ENCODE measurements at regions not wholly inside any gene's neighbourhood (a gene's known extent, or its start where the extent isn't known, plus 50 kb on each side); places are given as distances from the start of the nearest gene placed in this dataset.

DNA sequence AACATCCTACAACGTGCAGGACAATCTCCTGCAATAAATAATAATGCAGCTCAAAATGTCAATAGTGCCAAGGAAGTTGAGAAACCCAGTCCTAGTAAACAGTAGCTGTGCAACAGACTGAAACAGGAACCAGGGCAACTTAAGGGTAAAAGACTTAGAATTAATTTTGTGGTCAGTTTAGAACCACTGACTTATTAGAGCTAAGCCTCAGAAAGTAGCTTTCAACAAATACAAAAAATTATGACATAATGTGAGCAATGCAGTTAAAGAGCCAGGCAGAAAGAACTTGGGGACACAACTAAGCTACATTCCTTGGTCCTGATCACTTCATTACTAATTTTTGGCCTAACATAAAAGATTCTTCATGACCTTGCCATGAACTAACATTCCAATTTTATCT lies 195.4 kb downstream of the MACC1 start:
- intact Hi-C loops (cut with DNase I; ENCODE audit: low total_unique reads), result loop anchor here (5.0 kb wide), 1 partner anchor 1750 kb away; no protein-coding TSS in a partner anchor
- H3K27ac ChIP-seq, result no peak overlapping the region
- H3K4me3 ChIP-seq, result no peak overlapping the region
- TF ChIP-seq POLR2A (IDR thresholded peaks at IDR 0.05) (no peak), CTCF (IDR thresholded peaks at IDR 0.05) (no peak), POLR2AphosphoS5 (IDR thresholded peaks at IDR 0.05) (no peak)
- H3K36me3 ChIP-seq, result no peaks in the 10 kb centered on the region
- no peaks in the 10 kb centered on the region for H3K4me1 ChIP-seq
- H3K9me3 ChIP-seq, result no peaks in the 10 kb centered on the region
- H3K27me3 ChIP-seq, result no peaks in the 10 kb centered on the region
- DNase-seq (ENCODE audit: low spot score in 2 of 2), result no peak

- no peak overlapping the region for H3K27ac ChIP-seq
- intact Hi-C loops (cut with DNase I; ENCODE audit: low total_unique reads), result loop anchor here (5.0 kb wide), 1 partner anchor 1751 kb away; no protein-coding TSS in a partner anchor
- DNase-seq (ENCODE audit: low spot score in 2 of 2), result no peak
- no peaks in the 10 kb centered on the region for H3K36me3 ChIP-seq
- no peak overlapping the region for H3K4me3 ChIP-seq
- no peaks in the 10 kb centered on the region for H3K4me1 ChIP-seq
- H3K9me3 ChIP-seq, result no peaks in the 10 kb centered on the region
- no peaks in the 10 kb centered on the region for H3K27me3 ChIP-seq
- TF ChIP-seq POLR2A (IDR thresholded peaks at IDR 0.05), result no peak
- no peak for TF ChIP-seq CTCF (IDR thresholded peaks at IDR 0.05)
- no peak for TF ChIP-seq POLR2AphosphoS5 (IDR thresholded peaks at IDR 0.05)
These were observed 196.1 kb downstream of the MACC1 start for GRCh38 chr7:20021066-20021465.

DNA sequence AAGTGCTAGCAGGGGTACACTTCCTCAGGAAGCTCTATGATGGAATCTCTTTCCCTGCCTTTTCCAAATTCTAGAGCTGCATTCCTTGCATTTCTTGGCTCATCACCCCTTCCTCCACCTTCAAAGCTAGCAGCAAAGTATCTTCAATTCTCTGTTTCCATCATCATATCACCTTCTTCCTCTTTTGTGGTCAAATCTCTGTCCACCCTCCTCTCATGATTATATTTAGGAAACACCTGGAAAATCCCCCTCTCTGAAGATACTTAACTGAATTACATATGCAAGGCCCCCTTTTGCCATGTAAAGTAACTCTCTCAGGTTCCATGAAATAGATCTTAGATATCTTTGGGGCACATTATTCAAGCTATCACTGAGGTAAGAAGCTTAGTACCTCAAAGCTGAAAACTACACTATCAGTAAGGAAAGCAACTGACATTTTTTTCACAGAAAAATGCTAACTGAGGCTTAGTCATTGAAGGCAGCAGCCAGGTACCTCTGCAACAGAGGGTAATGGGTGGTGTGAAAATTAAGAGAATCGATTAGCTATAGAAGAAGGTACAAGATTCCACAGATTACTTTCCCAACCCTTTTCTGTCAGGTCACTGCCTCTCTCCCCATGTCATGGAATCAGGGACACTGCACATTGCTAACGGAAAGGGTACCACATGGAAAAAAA lies 197.3 kb downstream of the MACC1 start:
- intact Hi-C loops (cut with DNase I; ENCODE audit: low total_unique reads), result loop anchor here (5.0 kb wide), 1 partner anchor 1752 kb away; no protein-coding TSS in a partner anchor
- no peaks in the 10 kb centered on the region for H3K4me1 ChIP-seq
- TF ChIP-seq POLR2AphosphoS5 (IDR thresholded peaks at IDR 0.05), result no peak
- no peak for TF ChIP-seq CTCF (IDR thresholded peaks at IDR 0.05)
- no peak for TF ChIP-seq POLR2A (IDR thresholded peaks at IDR 0.05)

DNA sequence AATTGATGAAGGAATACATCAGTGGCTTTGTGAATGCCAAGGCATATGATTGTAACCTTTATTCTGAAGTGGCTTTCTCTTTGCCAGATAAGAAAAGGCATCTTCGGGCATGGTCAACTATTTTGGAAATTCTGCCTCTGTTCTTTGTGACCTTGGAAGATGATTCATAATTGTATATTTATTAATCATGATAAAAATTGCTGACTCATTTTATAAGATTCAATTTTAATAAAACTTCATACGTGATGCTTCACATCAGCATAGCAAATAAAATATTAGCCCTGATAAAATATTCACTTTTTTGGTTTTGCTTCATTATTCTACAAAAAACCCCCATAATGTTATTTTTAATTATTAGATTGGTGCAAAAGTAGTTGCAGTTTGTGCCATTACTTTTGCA lies 200.5 kb downstream of the MACC1 start:
- Histone ChIP-seq H3K27me3 (no peaks in the 10 kb centered on the region), H3K36me3 (no peaks in the 10 kb centered on the region), H3K9me3 (no peaks in the 10 kb centered on the region), H3K4me3 (no peak overlapping the region), H3K4me1 (no peaks in the 10 kb centered on the region), H3K27ac (no peak overlapping the region)
- intact Hi-C loops (cut with DNase I; ENCODE audit: low total_unique reads), result no loop called here
- TF ChIP-seq POLR2A (IDR thresholded peaks at IDR 0.05) (no peak), POLR2AphosphoS5 (IDR thresholded peaks at IDR 0.05) (no peak), CTCF (IDR thresholded peaks at IDR 0.05) (no peak)
- no peak for DNase-seq (ENCODE audit: low spot score in 2 of 2)

More for the DNA sequence above, 197.3 kb downstream of the MACC1 start:
- H3K27ac ChIP-seq, result no peak overlapping the region
- no peaks in the 10 kb centered on the region for H3K9me3 ChIP-seq
- no peaks in the 10 kb centered on the region for H3K27me3 ChIP-seq
- no peak overlapping the region for H3K4me3 ChIP-seq
- DNase-seq (ENCODE audit: low spot score in 2 of 2), result no peak
- H3K36me3 ChIP-seq, result no peaks in the 10 kb centered on the region

DNA sequence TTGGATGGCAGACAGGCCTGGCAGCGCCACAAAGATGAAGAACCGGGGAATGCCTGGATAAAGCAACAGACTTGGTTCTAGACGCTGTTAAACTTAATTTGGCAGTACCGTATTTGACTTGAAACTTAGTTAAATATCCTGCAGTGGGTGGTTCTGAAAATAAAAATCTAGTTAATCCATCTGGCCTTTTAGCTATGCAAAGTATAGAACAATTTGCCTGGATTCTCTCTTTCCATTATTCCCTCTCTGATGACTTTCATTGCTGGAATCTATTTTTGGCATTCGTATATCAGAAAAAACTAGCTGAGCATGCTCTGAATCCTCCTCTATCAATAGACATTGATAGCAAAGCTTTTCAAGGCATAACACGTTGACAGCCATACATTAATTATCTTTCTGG lies 203.6 kb downstream of the MACC1 start:
- DNase-seq (ENCODE audit: low spot score in 2 of 2), result no peak
- Histone ChIP-seq H3K9me3 (no peaks in the 10 kb centered on the region), H3K27me3 (no peaks in the 10 kb centered on the region), H3K27ac (no peak overlapping the region), H3K4me3 (no peak overlapping the region), H3K36me3 (no peaks in the 10 kb centered on the region), H3K4me1 (no peaks in the 10 kb centered on the region)
- intact Hi-C loops (cut with DNase I; ENCODE audit: low total_unique reads), result no loop called here
- TF ChIP-seq POLR2AphosphoS5 (IDR thresholded peaks at IDR 0.05) (no peak), CTCF (IDR thresholded peaks at IDR 0.05) (no peak), POLR2A (IDR thresholded peaks at IDR 0.05) (no peak)
